ENCODE measurements at regions not wholly inside any gene's neighbourhood (a gene's known extent, or its start where the extent isn't known, plus 50 kb on each side); places are given as distances from the start of the nearest gene placed in this dataset.

DNA sequence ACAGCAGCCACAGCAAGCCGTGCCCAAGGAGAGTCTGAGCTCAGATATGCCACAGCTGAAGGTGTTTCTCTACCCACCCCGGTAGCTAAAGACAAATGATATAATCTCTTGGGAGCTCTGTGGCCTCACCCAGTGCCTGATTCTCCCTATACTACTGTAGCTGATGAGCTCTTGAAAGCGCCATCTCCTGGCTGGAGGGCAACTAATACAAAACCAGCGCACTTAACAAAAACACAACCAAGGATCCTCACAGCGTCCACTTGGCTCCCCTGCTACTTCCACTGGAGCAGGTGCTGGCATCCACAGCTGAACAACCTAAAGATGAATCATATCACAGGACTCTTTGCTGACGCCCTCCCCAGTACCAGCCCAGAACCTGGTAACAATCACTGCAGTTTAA lies 1212.0 kb downstream of the PCDH17 start:
- TF ChIP-seq CTCF (IDR thresholded peaks at IDR 0.05) (no peak), POLR2AphosphoS5 (IDR thresholded peaks at IDR 0.05) (no peak), POLR2A (IDR thresholded peaks at IDR 0.05) (no peak), EP300 (IDR thresholded peaks at IDR 0.05) (no peak)

All from gastroesophageal sphincter (tissue), 3 donors.